NCI-H1436 (cell line): ENCODE measurements at regions not wholly inside any gene's neighbourhood (a gene's known extent, or its start where the extent isn't known, plus 50 kb on each side); places are given as distances from the start of the nearest gene placed in this dataset.
A peak's percentile ranks its signal among the peaks of the same experiment; 100 is the strongest.

Experiments
- DNase-seq: peaks from one replicate; lab custom pipeline; 2025; lab: John Stamatoyannopoulos, UW

GRCh38 chr15:46316024-46316423, 681.2 kb downstream of the SQOR start:
- no peak for DNase-seq

- DNase-seq, result no peak
These were observed 682.2 kb downstream of the SQOR start for GRCh38 chr15:46317029-46317428.

- DNase-seq, result no peak
These were observed 687.9 kb downstream of the SQOR start for GRCh38 chr15:46322753-46323152.

- no peak for DNase-seq
These were observed 691.3 kb downstream of the SQOR start for GRCh38 chr15:46326173-46326572.

- DNase-seq, result no peak
These were observed 694.0 kb downstream of the SQOR start for GRCh38 chr15:46328821-46329220.

- no peak for DNase-seq
These were observed 695.0 kb downstream of the SQOR start for GRCh38 chr15:46329876-46330275.

- DNase-seq, result peak; percentile 33
These were observed 696.7 kb downstream of the SQOR start for GRCh38 chr15:46331546-46331945.

- no peak for DNase-seq
These were observed 708.5 kb downstream of the SQOR start for GRCh38 chr15:46343196-46343935.

- DNase-seq, result peak; percentile 67
These were observed 709.4 kb downstream of the SQOR start for GRCh38 chr15:46344115-46344724.

- DNase-seq, result no peak
These were observed 710.1 kb downstream of the SQOR start for GRCh38 chr15:46344915-46345314.

GRCh38 chr15:46354443-46354842, 719.6 kb downstream of the SQOR start:
- DNase-seq, result no peak

GRCh38 chr15:46365572-46365971, 730.7 kb downstream of the SQOR start:
- DNase-seq, result no peak

GRCh38 chr15:46366360-46367007, 731.7 kb downstream of the SQOR start:
- DNase-seq, result no peak

- no peak for DNase-seq
These were observed 749.1 kb downstream of the SQOR start for GRCh38 chr15:46383978-46384377.

- no peak for DNase-seq
These were observed 751.5 kb downstream of the SQOR start for GRCh38 chr15:46386356-46386755.

GRCh38 chr15:46389739-46390138, 754.9 kb downstream of the SQOR start:
- no peak for DNase-seq

- DNase-seq, result no peak
These were observed 759.6 kb downstream of the SQOR start for GRCh38 chr15:46394463-46394862.

- DNase-seq, result peak; percentile 3
These were observed 773.5 kb downstream of the SQOR start for GRCh38 chr15:46408312-46408711.

GRCh38 chr15:46409841-46410301, 775.0 kb downstream of the SQOR start:
- no peak for DNase-seq

GRCh38 chr15:46410705-46411104, 775.9 kb downstream of the SQOR start:
- DNase-seq, result no peak

GRCh38 chr15:46411900-46412299, 777.1 kb downstream of the SQOR start:
- no peak for DNase-seq

GRCh38 chr15:46413799-46414198, 779.0 kb downstream of the SQOR start:
- no peak for DNase-seq

GRCh38 chr15:46416544-46416943, 781.7 kb downstream of the SQOR start:
- DNase-seq, result no peak
